ENCODE measurements at regions not wholly inside any gene's neighbourhood (a gene's known extent, or its start where the extent isn't known, plus 50 kb on each side); places are given as distances from the start of the nearest gene placed in this dataset.

DNA sequence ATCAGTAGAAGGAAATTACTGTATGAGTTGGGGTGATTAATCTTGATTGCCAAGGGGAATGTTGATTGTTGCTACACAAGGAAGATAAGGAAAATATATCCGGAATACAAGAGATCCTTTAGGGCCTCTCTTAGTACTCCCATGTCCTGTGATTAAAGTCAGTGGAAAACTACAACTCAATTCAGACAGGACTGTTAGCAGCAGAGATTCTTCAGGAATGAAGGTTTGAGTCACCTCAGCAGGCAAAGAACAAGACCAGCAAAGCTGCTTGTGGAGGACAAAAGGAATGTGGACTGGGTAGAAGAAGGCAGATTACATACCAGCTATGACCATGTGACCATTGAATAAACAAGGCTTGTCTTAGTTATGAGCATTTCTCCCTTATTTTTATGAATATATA is 478.2 kb downstream of the BUD13 start:
- ChIA-PET CTCF (ENCODE audit: low intra/inter-chr PET ratio, low total read pairs) (no interaction called here), POLR2A (interaction anchor here (1.0 kb wide), 1 partner anchor 45 kb away, joined by 5 read pairs; no protein-coding TSS in a partner anchor)
- Histone ChIP-seq H3K79me2 (ENCODE audit: insufficient read depth, low read length) (no peaks in the 10 kb centered on the region), H2AFZ (ENCODE audit: low read length) (no peak overlapping the region), H3K4me1 (ENCODE audit: insufficient read depth, low read length) (peaks cover 18% of the 10 kb centered on the region), H4K20me1 (ENCODE audit: insufficient read depth, low read length) (no peaks in the 10 kb centered on the region), H3K9me3 (ENCODE audit: low read length) (no peaks in the 10 kb centered on the region), H3K27me3 (ENCODE audit: control insufficient read depth in 1 of 2, insufficient read depth in 2 of 2, low read length in 2 of 2) (no peaks in the 10 kb centered on the region), H3K27ac (ENCODE audit: extremely low read length, insufficient read depth, low read length) (no peak overlapping the region), H3K9ac (ENCODE audit: insufficient read depth, low read depth, low read length) (no peak overlapping the region), H3K36me3 (replicated peaks in 1 of 2; ENCODE audit: control insufficient read depth in 1 of 2, insufficient read depth in 2 of 2, low read length in 2 of 2) (no peaks in the 10 kb centered on the region), H3K4me3 (replicated peaks in 1 of 3; ENCODE audit: insufficient read depth in 1 of 3, low read depth in 2 of 3, low read length in 3 of 3) (no peak overlapping the region), H3K4me2 (ENCODE audit: low read depth, low read length) (no peak overlapping the region; the same call in 1 of the 2 replicates)
- DNase-seq (ENCODE audit: low spot score) (peak; percentile 39), FAIRE-seq (no peak), ATAC-seq (no peak)
- BruUV-seq (replicated peaks): no TSS peak
- 30% methylated on average over 1 of the region's 1 CpG for WGBS (ENCODE audit: low lambda C conversion rate)
- in situ Hi-C loops (cut with HindIII; ENCODE audit: extremely low pct_ligation_motif_present, low pct_unique_long_range_greater_than_20kb) (no loop called here), intact Hi-C loops (cut with micrococcal nuclease; ENCODE audit: unreplicated experiment) (loop anchor here (10.0 kb wide), 1 partner anchor 130 kb away; no protein-coding TSS in a partner anchor)
- TF ChIP-seq SETDB1 (CRISPR knock-in tag; IDR thresholded peaks at IDR 0.05; ENCODE audit: borderline replicate concordance) (no peak), SIN3B (IDR thresholded peaks at IDR 0.05; ENCODE audit: low read length) (no peak), CHD2 (IDR thresholded peaks at IDR 0.05; ENCODE audit: low read depth, low read length) (no peak), NFIB (CRISPR knock-in tag; IDR thresholded peaks at IDR 0.05; ENCODE audit: borderline replicate concordance) (no peak), FOXA1 (IDR thresholded peaks at IDR 0.05) (no peak), FOXA1 (CRISPR knock-in tag; IDR thresholded peaks at IDR 0.05) (no peak), CCDC6 (CRISPR knock-in tag; IDR thresholded peaks at IDR 0.05) (no peak), YY1 (IDR thresholded peaks at IDR 0.05; ENCODE audit: insufficient read depth, insufficient replicate concordance, low read depth, low read length) (no peak), ZNF484 (CRISPR knock-in tag; IDR thresholded peaks at IDR 0.05; ENCODE audit: borderline replicate concordance, low read depth) (no peak), SP1 (IDR thresholded peaks at IDR 0.05) (no peak), SP1 (CRISPR knock-in tag; IDR thresholded peaks at IDR 0.05) (no peak), ZNF850 (CRISPR knock-in tag; conservative IDR thresholded peaks at IDR 0.05) (no peak), ADNP (CRISPR knock-in tag; IDR thresholded peaks at IDR 0.05) (no peak), TEAD3 (CRISPR knock-in tag; optimal IDR thresholded peaks at IDR 0.05; ENCODE audit: borderline replicate concordance) (peak; percentile 32), GATAD1 (CRISPR knock-in tag; IDR thresholded peaks at IDR 0.05) (no peak)
- TF ChIP-seq, protein P1, sequence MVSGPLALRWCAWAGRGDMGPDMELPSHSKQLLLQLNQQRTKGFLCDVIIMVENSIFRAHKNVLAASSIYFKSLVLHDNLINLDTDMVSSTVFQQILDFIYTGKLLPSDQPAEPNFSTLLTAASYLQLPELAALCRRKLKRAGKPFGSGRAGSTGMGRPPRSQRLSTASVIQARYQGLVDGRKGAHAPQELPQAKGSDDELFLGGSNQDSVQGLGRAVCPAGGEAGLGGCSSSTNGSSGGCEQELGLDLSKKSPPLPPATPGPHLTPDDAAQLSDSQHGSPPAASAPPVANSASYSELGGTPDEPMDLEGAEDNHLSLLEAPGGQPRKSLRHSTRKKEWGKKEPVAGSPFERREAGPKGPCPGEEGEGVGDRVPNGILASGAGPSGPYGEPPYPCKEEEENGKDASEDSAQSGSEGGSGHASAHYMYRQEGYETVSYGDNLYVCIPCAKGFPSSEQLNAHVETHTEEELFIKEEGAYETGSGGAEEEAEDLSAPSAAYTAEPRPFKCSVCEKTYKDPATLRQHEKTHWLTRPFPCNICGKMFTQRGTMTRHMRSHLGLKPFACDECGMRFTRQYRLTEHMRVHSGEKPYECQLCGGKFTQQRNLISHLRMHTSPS (CRISPR knock-in tag; IDR thresholded peaks at IDR 0.05; ENCODE audit: low read depth): no peak
- TF ChIP-seq, protein P2, sequence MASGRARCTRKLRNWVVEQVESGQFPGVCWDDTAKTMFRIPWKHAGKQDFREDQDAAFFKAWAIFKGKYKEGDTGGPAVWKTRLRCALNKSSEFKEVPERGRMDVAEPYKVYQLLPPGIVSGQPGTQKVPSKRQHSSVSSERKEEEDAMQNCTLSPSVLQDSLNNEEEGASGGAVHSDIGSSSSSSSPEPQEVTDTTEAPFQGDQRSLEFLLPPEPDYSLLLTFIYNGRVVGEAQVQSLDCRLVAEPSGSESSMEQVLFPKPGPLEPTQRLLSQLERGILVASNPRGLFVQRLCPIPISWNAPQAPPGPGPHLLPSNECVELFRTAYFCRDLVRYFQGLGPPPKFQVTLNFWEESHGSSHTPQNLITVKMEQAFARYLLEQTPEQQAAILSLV (CRISPR knock-in tag; IDR thresholded peaks at IDR 0.05; ENCODE audit: borderline replicate concordance): no peak
- TF ChIP-seq, protein P3, sequence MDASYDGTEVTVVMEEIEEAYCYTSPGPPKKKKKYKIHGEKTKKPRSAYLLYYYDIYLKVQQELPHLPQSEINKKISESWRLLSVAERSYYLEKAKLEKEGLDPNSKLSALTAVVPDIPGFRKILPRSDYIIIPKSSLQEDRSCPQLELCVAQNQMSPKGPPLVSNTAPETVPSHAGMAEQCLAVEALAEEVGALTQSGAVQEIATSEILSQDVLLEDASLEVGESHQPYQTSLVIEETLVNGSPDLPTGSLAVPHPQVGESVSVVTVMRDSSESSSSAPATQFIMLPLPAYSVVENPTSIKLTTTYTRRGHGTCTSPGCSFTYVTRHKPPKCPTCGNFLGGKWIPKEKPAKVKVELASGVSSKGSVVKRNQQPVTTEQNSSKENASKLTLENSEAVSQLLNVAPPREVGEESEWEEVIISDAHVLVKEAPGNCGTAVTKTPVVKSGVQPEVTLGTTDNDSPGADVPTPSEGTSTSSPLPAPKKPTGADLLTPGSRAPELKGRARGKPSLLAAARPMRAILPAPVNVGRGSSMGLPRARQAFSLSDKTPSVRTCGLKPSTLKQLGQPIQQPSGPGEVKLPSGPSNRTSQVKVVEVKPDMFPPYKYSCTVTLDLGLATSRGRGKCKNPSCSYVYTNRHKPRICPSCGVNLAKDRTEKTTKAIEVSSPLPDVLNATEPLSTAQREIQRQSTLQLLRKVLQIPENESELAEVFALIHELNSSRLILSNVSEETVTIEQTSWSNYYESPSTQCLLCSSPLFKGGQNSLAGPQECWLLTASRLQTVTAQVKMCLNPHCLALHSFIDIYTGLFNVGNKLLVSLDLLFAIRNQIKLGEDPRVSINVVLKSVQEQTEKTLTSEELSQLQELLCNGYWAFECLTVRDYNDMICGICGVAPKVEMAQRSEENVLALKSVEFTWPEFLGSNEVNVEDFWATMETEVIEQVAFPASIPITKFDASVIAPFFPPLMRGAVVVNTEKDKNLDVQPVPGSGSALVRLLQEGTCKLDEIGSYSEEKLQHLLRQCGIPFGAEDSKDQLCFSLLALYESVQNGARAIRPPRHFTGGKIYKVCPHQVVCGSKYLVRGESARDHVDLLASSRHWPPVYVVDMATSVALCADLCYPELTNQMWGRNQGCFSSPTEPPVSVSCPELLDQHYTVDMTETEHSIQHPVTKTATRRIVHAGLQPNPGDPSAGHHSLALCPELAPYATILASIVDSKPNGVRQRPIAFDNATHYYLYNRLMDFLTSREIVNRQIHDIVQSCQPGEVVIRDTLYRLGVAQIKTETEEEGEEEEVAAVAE (CRISPR knock-in tag; IDR thresholded peaks at IDR 0.05; ENCODE audit: borderline replicate concordance): no peak
- TF ChIP-seq, protein P4, sequence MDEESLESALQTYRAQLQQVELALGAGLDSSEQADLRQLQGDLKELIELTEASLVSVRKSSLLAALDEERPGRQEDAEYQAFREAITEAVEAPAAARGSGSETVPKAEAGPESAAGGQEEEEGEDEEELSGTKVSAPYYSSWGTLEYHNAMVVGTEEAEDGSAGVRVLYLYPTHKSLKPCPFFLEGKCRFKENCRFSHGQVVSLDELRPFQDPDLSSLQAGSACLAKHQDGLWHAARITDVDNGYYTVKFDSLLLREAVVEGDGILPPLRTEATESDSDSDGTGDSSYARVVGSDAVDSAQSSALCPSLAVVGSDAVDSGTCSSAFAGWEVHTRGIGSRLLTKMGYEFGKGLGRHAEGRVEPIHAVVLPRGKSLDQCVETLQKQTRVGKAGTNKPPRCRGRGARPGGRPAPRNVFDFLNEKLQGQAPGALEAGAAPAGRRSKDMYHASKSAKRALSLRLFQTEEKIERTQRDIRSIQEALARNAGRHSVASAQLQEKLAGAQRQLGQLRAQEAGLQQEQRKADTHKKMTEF (CRISPR knock-in tag; IDR thresholded peaks at IDR 0.05): no peak

Measured in HepG2 (cell line).